ENCODE measurements at regions not wholly inside any gene's neighbourhood (a gene's known extent, or its start where the extent isn't known, plus 50 kb on each side); places are given as distances from the start of the nearest gene placed in this dataset.

DNA sequence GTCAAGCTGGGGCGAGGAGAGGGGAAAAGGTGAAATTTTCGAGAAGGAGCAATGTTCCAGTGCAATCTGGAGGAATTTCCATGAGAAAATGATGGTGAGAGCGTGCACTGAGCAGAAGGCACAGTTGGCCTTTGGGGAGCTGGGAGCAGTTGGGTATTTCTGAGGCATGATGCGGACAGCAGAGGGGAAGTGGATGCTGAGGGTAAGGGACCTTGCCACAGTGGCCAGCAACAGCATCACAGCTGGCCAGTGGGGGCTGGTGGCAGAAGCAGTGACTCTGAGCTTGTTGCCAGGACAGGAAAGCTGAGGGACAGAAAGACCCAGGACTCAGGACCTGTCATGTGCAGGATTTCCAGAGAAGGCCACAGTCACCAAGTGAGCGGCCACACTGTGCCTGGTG, 98.9 kb downstream of the LSM3 start:
- FAIRE-seq: no peak
- DNase-seq (ENCODE audit: insufficient read length, low spot score): no peak
- TF ChIP-seq POLR2A (IDR thresholded peaks at IDR 0.05; ENCODE audit: low read depth, low read length): no peak

DNA sequence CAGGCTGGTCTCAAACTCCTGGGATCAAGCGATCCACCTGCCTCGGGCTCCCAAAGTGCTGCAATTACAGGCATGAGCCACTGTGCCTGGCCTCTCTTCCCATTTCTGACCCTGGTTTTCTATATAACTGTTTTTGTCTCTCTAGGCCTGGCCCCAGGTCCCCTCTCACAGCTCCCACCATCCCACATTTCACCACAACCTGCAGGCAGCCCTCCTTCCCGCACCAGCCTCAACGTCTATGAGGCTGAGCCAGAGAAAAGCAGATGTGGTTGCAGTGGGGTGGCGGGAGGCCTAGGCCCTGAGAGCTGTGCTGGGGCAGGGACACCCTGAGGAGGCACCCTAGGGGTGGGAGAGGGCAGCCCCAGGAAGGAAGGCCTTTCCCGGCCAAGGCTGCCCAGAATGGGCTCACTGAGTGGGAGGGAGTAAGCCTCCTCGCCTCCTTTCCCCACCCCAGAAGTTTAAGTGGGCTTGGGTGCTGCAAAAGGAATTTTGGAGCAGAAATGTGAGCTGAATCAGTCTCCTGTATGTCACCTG, 99.7 kb downstream of the LSM3 start:
- FAIRE-seq: no peak
- no peak for DNase-seq (ENCODE audit: insufficient read length, low spot score)
- no peak for TF ChIP-seq POLR2A (IDR thresholded peaks at IDR 0.05; ENCODE audit: low read depth, low read length)

DNA sequence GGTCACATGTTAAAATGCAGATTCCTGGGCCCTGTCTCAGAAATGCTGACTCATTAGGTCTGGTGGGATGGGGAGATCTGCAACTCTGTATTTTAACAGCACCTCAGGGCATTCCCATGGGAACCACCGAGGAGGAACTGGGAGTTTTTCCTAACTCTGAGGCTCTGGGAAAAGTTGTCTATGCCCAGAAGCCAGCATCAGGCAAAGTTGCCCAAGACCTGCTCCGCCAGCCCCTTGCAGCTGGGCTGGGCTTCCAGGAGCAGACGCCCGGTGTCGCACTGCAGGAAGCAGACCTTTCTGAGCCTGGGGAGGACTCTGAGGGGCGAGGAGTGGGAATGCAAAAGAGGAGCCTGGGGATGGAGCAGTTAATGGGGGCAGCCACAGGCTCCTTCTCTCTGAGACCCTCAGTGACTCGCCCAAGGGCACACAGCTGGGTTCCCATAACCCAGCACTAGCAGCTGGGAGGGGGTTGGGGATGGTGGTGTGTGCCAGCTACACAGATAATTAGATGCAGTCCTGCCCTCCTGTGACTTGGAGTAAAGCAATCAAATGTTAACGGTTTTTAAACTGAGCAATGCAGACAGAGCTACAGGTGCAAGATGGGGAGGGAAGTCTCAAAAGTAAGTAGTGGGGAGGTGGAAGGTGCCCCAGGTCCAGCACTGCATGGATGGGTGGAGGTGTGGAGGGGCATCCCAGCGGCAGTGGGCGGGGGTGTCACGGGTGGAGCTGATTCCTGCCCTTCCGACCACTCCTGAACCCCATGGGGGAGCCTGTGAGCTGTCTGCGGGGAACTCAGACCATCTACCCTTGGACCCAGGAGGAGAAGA, 100.4 kb downstream of the LSM3 start:
- DNase-seq (ENCODE audit: insufficient read length, low spot score) (no peak), FAIRE-seq (no peak)
- TF ChIP-seq POLR2A (IDR thresholded peaks at IDR 0.05; ENCODE audit: low read depth, low read length): no peak

DNA sequence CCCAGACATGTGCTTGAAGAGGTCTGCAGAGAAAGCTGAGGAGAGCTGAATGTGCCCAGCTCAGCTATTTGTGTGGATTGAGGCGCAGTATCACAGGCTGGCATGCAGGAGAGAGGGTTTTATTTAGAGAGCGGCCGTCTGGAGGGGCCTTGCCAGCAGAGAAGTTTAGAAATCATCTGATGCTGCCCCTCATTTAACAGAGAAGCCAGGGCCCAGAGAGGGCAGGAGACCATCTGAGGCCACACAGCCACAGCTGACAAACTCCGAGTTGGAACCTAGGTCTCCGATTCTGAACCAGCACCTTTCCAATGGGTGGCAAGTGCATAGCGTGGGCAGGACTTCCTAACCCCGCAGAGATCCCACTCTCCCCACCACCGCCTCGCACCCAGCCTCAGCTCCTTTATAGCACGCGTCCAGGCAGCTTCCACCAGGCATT, 101.0 kb downstream of the LSM3 start:
- no peak for DNase-seq (ENCODE audit: insufficient read length, low spot score)
- no peak for FAIRE-seq
- TF ChIP-seq POLR2A (IDR thresholded peaks at IDR 0.05; ENCODE audit: low read depth, low read length): no peak

- no peak for FAIRE-seq
- DNase-seq (ENCODE audit: insufficient read length, low spot score): no peak
- TF ChIP-seq POLR2A (IDR thresholded peaks at IDR 0.05; ENCODE audit: low read depth, low read length): no peak
Measured at GRCh38 chr3:14280326-14280725, 101.7 kb downstream of the LSM3 start.

GRCh38 chr3:14281053-14281452, 102.4 kb downstream of the LSM3 start:
- FAIRE-seq: no peak
- TF ChIP-seq POLR2A (IDR thresholded peaks at IDR 0.05; ENCODE audit: low read depth, low read length): no peak
- no peak for DNase-seq (ENCODE audit: insufficient read length, low spot score)

GRCh38 chr3:14282001-14282705, 103.5 kb downstream of the LSM3 start:
- TF ChIP-seq POLR2A (IDR thresholded peaks at IDR 0.05; ENCODE audit: low read depth, low read length): no peak
- FAIRE-seq (no peak), DNase-seq (ENCODE audit: insufficient read length, low spot score) (no peak)

DNA sequence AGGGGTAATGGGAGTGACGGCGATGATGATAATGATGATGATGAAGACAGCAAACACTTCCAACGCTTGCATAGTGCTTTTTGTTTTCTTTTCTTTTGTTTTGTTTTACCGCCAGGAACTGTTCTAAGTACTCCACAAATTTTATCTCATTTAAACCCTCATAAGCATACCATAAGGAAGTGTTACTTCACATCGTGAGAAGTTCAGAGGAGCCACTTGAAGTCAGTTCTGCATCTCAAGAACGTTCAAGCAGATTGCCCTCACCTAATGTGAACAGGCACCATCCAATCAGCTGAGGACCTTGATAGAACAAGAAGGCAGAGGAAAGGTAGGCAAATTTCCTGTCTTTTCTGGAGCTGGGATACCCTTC, 104.1 kb downstream of the LSM3 start:
- DNase-seq (ENCODE audit: insufficient read length, low spot score) (no peak), FAIRE-seq (no peak)
- no peak for TF ChIP-seq POLR2A (IDR thresholded peaks at IDR 0.05; ENCODE audit: low read depth, low read length)

DNA sequence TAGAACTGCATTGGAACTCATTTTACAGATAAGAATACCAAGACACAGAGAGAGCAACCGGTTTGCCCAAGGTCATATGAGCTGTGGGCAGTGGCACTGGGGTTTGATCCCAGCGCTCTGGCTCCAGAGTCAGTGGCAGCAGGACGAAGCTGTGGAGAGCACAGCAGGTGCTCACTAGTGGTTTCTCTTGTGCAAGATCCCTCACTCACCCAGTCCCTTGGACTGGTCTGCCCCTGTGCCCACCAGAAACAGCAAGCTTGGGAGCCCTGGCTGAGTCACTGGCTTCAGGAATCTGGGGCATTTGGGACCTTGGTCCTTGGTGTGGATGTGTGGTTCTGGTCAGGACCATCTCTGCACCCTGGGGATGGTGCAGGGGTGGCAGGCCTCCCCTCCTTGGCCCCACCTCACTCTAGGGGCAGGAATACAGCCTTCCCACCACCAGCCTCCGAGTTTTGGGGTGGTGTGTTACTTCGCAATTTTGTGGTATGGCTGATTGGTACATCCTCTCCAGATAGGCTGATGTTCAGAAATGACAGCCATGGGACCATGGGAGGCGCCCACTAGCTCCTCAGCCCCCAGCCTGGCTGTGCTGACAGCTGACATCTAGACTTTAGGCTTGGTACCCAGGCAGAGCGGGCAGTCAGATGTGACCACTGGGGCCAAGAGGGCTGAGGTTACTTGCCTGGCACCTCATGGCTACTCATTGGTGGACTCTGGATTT, 104.6 kb downstream of the LSM3 start:
- DNase-seq (ENCODE audit: insufficient read length, low spot score) (no peak), FAIRE-seq (no peak)
- TF ChIP-seq POLR2A (IDR thresholded peaks at IDR 0.05; ENCODE audit: low read depth, low read length): no peak

GRCh38 chr3:14283813-14284438, 105.3 kb downstream of the LSM3 start:
- no peak for TF ChIP-seq POLR2A (IDR thresholded peaks at IDR 0.05; ENCODE audit: low read depth, low read length)
- DNase-seq (ENCODE audit: insufficient read length, low spot score) (no peak), FAIRE-seq (no peak)

GRCh38 chr3:14284694-14285547, 106.3 kb downstream of the LSM3 start:
- no peak for TF ChIP-seq POLR2A (IDR thresholded peaks at IDR 0.05; ENCODE audit: low read depth, low read length)
- no peak for FAIRE-seq
- DNase-seq (ENCODE audit: insufficient read length, low spot score): no peak

GRCh38 chr3:14285548-14285925, 106.9 kb downstream of the LSM3 start:
- no peak for DNase-seq (ENCODE audit: insufficient read length, low spot score)
- TF ChIP-seq POLR2A (IDR thresholded peaks at IDR 0.05; ENCODE audit: low read depth, low read length): no peak
- no peak for FAIRE-seq
